ENCODE measurements at regions not wholly inside any gene's neighbourhood (a gene's known extent, or its start where the extent isn't known, plus 50 kb on each side); places are given as distances from the start of the nearest gene placed in this dataset.

DNA sequence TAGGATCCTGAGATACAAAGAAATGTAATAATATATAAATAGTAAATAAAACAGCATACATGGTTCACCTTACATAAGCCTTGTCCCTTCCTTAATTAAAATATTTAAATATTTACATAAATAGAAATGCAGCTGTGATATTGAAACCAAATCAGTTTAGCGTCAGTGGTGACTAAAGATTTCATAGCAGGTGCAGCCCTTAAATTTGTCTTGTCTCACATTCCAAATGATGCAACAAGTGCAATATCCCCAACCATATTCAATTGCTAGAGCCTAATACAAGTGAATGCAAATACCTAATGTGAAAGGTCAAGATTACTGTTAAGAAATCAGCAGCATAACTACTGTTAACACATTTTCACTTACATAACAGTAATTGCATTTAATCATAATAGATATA is 539.5 kb downstream of the NYAP2 start:
- Histone ChIP-seq H3K27me3 (ENCODE audit: insufficient read depth, poor library complexity, severe bottlenecking) (no peaks in the 10 kb centered on the region), H3K27ac (replicated peaks) (no peak overlapping the region), H3K4me3 (replicated peaks; ENCODE audit: insufficient read depth, low read length) (no peak overlapping the region)
- no peak for TF ChIP-seq GABPA (IDR thresholded peaks at IDR 0.05; ENCODE audit: low read depth)
- TF ChIP-seq POLR2AphosphoS5 (IDR thresholded peaks at IDR 0.05; ENCODE audit: low read depth) = no peak
- TF ChIP-seq, protein P1, sequence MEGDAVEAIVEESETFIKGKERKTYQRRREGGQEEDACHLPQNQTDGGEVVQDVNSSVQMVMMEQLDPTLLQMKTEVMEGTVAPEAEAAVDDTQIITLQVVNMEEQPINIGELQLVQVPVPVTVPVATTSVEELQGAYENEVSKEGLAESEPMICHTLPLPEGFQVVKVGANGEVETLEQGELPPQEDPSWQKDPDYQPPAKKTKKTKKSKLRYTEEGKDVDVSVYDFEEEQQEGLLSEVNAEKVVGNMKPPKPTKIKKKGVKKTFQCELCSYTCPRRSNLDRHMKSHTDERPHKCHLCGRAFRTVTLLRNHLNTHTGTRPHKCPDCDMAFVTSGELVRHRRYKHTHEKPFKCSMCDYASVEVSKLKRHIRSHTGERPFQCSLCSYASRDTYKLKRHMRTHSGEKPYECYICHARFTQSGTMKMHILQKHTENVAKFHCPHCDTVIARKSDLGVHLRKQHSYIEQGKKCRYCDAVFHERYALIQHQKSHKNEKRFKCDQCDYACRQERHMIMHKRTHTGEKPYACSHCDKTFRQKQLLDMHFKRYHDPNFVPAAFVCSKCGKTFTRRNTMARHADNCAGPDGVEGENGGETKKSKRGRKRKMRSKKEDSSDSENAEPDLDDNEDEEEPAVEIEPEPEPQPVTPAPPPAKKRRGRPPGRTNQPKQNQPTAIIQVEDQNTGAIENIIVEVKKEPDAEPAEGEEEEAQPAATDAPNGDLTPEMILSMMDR (IDR thresholded peaks at IDR 0.05; ENCODE audit: insufficient read depth, low read length) = no peak
- TF ChIP-seq SPI1 (IDR thresholded peaks at IDR 0.05; ENCODE audit: borderline replicate concordance, low read depth) = no peak
- TF ChIP-seq, protein P2, sequence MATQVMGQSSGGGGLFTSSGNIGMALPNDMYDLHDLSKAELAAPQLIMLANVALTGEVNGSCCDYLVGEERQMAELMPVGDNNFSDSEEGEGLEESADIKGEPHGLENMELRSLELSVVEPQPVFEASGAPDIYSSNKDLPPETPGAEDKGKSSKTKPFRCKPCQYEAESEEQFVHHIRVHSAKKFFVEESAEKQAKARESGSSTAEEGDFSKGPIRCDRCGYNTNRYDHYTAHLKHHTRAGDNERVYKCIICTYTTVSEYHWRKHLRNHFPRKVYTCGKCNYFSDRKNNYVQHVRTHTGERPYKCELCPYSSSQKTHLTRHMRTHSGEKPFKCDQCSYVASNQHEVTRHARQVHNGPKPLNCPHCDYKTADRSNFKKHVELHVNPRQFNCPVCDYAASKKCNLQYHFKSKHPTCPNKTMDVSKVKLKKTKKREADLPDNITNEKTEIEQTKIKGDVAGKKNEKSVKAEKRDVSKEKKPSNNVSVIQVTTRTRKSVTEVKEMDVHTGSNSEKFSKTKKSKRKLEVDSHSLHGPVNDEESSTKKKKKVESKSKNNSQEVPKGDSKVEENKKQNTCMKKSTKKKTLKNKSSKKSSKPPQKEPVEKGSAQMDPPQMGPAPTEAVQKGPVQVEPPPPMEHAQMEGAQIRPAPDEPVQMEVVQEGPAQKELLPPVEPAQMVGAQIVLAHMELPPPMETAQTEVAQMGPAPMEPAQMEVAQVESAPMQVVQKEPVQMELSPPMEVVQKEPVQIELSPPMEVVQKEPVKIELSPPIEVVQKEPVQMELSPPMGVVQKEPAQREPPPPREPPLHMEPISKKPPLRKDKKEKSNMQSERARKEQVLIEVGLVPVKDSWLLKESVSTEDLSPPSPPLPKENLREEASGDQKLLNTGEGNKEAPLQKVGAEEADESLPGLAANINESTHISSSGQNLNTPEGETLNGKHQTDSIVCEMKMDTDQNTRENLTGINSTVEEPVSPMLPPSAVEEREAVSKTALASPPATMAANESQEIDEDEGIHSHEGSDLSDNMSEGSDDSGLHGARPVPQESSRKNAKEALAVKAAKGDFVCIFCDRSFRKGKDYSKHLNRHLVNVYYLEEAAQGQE (IDR thresholded peaks at IDR 0.05; ENCODE audit: insufficient replicate concordance, low read depth) = no peak
- DNase-seq (ENCODE audit: low read depth in 1 of 2, low spot score in 1 of 2) = no peak

DNA sequence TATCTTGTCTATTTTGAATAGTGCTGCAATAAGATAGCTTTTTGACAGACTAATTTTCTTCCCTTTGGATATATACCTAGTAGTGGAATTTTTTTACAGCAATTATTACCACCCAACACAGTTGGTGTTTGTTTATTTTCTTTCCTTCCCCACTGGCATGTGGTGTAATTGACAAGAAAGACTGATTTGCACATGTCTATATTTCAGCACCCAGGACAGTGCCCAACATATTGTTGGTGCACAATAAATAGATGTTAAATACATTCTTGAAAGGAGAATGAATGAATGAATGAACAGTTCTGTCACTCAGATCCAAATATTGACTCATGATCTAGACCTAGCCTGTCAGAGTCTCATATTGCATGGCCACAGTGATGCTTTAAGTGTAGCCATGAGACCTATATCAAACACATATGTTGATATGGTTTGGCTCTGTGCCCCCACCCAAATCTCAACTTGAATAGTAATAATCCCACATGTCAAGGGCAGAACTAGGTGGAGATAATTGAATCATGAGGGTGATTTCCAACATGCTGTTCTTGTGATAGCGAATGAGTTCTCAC is 538.2 kb downstream of the NYAP2 start:
- Histone ChIP-seq H3K27ac (replicated peaks) (no peak overlapping the region), H3K4me3 (replicated peaks; ENCODE audit: insufficient read depth, low read length) (no peak overlapping the region), H3K27me3 (ENCODE audit: insufficient read depth, poor library complexity, severe bottlenecking) (no peaks in the 10 kb centered on the region)
- DNase-seq (ENCODE audit: low read depth in 1 of 2, low spot score in 1 of 2) = no peak
- TF ChIP-seq GABPA (IDR thresholded peaks at IDR 0.05; ENCODE audit: low read depth) (no peak), POLR2AphosphoS5 (IDR thresholded peaks at IDR 0.05; ENCODE audit: low read depth) (no peak), SPI1 (IDR thresholded peaks at IDR 0.05; ENCODE audit: borderline replicate concordance, low read depth) (no peak)
- TF ChIP-seq, protein P1 (IDR thresholded peaks at IDR 0.05; ENCODE audit: insufficient read depth, low read length) = no peak
- TF ChIP-seq, protein P2 (IDR thresholded peaks at IDR 0.05; ENCODE audit: insufficient replicate concordance, low read depth) = peak; percentile 96

DNA sequence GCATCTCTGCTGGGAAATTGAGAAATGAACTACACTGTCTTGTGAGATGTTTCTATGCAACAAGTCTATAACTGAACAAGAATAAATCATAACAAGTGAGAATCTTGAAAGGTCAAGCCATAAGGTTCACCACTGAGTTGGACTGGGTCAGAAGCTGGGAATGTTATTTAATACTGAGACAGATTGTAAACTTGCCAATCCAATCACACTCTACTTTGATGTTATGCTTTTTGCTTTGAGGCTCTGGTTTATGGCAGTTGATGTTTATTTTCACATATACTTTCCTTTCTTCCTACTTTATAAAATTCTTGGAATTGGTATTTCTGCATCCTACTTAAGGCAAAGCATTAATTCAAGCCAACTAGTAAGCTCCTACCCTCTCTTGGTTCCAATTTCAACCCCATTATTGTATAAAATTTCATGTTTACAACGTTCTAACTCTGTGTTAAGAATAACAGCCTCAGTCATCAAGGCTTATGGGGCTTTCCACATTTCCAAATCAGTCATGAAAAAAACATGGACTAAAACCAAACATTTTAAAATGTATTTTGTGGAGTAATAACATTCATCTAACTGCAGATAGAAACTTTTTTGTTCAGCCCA is 533.4 kb downstream of the NYAP2 start:
- no peaks in the 10 kb centered on the region for H3K27me3 ChIP-seq (ENCODE audit: insufficient read depth, poor library complexity, severe bottlenecking)
- no peak for TF ChIP-seq GABPA (IDR thresholded peaks at IDR 0.05; ENCODE audit: low read depth)
- TF ChIP-seq POLR2AphosphoS5 (IDR thresholded peaks at IDR 0.05; ENCODE audit: low read depth) = no peak
- no peak overlapping the region for H3K27ac ChIP-seq (replicated peaks)
- no peak for DNase-seq (ENCODE audit: low read depth in 1 of 2, low spot score in 1 of 2)
- no peak overlapping the region for H3K4me3 ChIP-seq (replicated peaks; ENCODE audit: insufficient read depth, low read length)

DNA sequence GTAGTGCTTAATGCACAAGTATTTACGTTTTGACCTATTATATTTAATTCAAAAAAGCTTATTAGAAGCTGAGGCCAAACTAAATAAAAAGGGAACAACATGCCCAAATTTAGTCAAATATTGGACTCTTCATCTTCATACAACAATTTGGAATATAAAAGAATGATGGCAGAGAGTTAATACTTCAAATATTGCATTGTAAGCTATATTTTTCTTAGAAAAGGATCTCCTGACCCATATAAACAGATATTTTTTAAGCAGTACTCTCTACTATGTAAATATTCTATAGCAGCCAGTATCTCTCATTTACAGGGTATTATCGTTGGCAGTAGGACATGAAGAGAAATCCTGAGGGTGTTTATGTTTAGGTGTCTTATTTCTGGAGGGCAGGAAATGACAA is 531.2 kb downstream of the NYAP2 start:
- no peak overlapping the region for H3K27ac ChIP-seq (replicated peaks)
- H3K27me3 ChIP-seq (ENCODE audit: insufficient read depth, poor library complexity, severe bottlenecking) = no peaks in the 10 kb centered on the region
- no peak for TF ChIP-seq POLR2AphosphoS5 (IDR thresholded peaks at IDR 0.05; ENCODE audit: low read depth)
- TF ChIP-seq SPI1 (IDR thresholded peaks at IDR 0.05; ENCODE audit: borderline replicate concordance, low read depth) = no peak
- TF ChIP-seq GABPA (IDR thresholded peaks at IDR 0.05; ENCODE audit: low read depth) = no peak
- TF ChIP-seq, protein P1 (IDR thresholded peaks at IDR 0.05; ENCODE audit: insufficient read depth, low read length) = no peak
- TF ChIP-seq, protein P2 (IDR thresholded peaks at IDR 0.05; ENCODE audit: insufficient replicate concordance, low read depth) = no peak
- H3K4me3 ChIP-seq (replicated peaks; ENCODE audit: insufficient read depth, low read length) = no peak overlapping the region
- no peak for DNase-seq (ENCODE audit: low read depth in 1 of 2, low spot score in 1 of 2)
